C1 segment of cervical spinal cord (tissue), 14 donors: ENCODE measurements at regions not wholly inside any gene's neighbourhood (a gene's known extent, or its start where the extent isn't known, plus 50 kb on each side); places are given as distances from the start of the nearest gene placed in this dataset.
A peak's percentile ranks its signal among the peaks of the same experiment; 100 is the strongest.
"Not testable (repeated sequence)": the region's sequence is repeated elsewhere in the genome, so short reads cannot be mapped to it uniquely, and the experiment has no call there.

Experiments
- DNase-seq, 14 donors: peaks; one replicate each; lab custom pipeline; 2025; lab: John Stamatoyannopoulos, UW

- no peak for DNase-seq
These were observed 118.2 kb upstream of the ERRFI1 start for GRCh38 chr1:8144323-8144722.

GRCh38 chr1:8142955-8143629, 117.0 kb upstream of the ERRFI1 start:
- DNase-seq, result no peak

GRCh38 chr1:8139941-8140340, 113.8 kb upstream of the ERRFI1 start:
- DNase-seq, result no peak

GRCh38 chr1:8139383-8139782, 113.3 kb upstream of the ERRFI1 start:
- DNase-seq, result no peak

GRCh38 chr1:8138673-8139072, 112.6 kb upstream of the ERRFI1 start:
- no peak for DNase-seq

GRCh38 chr1:8137481-8138244, 111.6 kb upstream of the ERRFI1 start:
- DNase-seq, result peak in 3 of 14 donors; percentile 42 to 55 (median 48)

- no peak for DNase-seq
These were observed 110.7 kb upstream of the ERRFI1 start for GRCh38 chr1:8136766-8137165.

GRCh38 chr1:8135250-8135649, 109.1 kb upstream of the ERRFI1 start:
- no peak for DNase-seq

- DNase-seq, result no peak
These were observed 108.6 kb upstream of the ERRFI1 start for GRCh38 chr1:8134546-8135235.

- peak in 4 of 14 donors; percentile 3 to 91 (median 6) for DNase-seq
These were observed 107.7 kb upstream of the ERRFI1 start for GRCh38 chr1:8133657-8134430.

- DNase-seq, result no peak
These were observed 107.1 kb upstream of the ERRFI1 start for GRCh38 chr1:8133190-8133589.

- no peak for DNase-seq
These were observed 101.1 kb upstream of the ERRFI1 start for GRCh38 chr1:8127171-8127641.

GRCh38 chr1:8122477-8123407, 96.6 kb upstream of the ERRFI1 start:
- no peak for DNase-seq

GRCh38 chr1:8122160-8122476, 96.0 kb upstream of the ERRFI1 start:
- no peak for DNase-seq

GRCh38 chr1:8121261-8122159, 95.4 kb upstream of the ERRFI1 start:
- peak in 3 of 14 donors; percentile 11 to 45 (median 13) for DNase-seq

- no peak for DNase-seq
These were observed 94.7 kb upstream of the ERRFI1 start for GRCh38 chr1:8120693-8121260.

GRCh38 chr1:8118736-8119135, 92.6 kb upstream of the ERRFI1 start:
- not testable (repeated sequence) for DNase-seq

GRCh38 chr1:8118031-8118451, 91.9 kb upstream of the ERRFI1 start:
- no peak for DNase-seq

- DNase-seq, result no peak
These were observed 90.8 kb upstream of the ERRFI1 start for GRCh38 chr1:8116894-8117264.
